ENCODE measurements at regions not wholly inside any gene's neighbourhood (a gene's known extent, or its start where the extent isn't known, plus 50 kb on each side); places are given as distances from the start of the nearest gene placed in this dataset.
"Not testable (repeated sequence)": the region's sequence is repeated elsewhere in the genome, so short reads cannot be mapped to it uniquely, and the experiment has no call there.

DNA sequence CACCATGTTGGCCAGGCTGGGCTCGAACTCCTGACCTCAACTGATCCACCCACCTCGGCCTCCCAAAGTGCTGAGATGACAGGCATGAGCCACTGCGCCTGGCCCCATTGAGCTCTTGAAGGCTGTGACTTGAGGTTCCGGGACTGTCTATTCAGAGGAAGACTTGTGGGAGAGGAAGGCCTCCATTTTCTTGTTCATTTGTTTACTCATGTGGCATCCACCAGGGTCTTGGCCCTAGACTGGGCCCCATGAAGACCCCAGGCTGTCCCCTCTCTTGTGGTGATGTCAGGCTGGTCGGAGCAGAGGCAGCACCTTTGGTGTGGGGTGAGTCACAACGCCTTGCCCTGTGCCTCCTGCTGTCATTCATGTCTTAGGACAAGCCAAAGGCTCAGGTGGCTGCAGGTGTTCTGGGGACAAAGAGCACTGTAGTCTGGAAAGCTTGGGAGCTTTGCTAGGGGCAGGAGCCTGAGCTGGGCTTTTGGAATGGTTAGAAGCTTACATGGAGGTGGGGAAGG, 224.6 kb upstream of the C1orf174 start:
- DNase-seq: no peak

DNA sequence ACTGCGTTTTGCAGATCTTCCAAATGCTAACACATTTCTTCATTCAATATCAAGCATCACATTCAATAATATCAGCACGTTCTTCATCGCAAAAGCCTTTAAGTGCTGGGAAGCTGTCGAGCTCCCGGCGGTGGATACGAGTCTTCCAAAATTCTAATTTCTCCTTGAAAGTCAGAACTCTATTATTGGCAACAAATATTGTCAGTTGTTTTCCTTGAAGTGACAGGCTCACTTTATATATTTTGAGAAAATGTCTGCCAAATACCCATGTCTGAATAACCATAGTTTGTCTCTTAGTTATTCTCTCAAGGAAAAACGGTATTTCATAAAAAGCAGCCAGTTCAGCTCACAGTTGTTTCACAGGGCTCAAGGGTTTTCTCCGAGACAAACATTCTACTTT, 226.2 kb upstream of the C1orf174 start:
- no peak for DNase-seq

DNA sequence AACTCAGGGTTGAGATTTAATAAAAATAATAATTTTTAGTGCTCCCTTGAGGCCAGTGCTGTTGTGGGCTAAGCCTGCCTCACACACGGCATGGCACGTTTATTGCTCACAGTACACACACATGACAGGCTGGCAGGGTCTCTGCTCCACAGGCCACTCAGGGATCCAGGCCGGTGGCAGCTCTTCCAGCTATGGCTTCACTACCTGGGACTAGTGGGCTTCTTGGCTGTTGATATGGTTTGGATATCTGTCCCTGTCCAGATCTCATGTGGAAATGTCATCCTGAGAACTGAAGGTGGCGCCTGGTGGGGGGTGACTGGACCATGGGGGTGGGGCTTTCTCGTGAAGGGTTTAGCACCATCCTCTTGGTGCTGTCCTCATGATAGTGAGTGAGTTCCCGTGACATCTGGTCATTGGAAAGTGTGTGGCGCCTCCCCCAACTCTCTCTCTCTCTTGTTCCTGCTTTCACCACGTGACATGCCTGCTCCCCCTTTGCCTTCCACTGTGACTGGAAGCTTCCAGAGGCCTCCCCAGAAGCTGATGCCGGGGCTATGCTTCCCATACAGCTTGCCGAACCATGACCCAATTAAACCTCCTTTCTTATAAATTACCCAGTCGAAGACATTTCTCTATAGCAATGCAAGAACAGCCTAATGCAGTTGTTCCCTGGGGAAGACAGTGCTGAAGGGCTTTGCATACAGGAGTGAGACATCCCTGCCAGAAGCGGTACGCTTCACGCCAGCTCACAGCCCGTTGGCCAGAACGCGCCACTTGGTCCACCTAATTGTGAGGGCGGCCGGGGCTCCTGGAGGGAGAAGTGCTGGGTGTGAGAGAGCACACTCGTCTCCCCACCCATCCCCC, 226.9 kb upstream of the C1orf174 start:
- DNase-seq: no peak

DNA sequence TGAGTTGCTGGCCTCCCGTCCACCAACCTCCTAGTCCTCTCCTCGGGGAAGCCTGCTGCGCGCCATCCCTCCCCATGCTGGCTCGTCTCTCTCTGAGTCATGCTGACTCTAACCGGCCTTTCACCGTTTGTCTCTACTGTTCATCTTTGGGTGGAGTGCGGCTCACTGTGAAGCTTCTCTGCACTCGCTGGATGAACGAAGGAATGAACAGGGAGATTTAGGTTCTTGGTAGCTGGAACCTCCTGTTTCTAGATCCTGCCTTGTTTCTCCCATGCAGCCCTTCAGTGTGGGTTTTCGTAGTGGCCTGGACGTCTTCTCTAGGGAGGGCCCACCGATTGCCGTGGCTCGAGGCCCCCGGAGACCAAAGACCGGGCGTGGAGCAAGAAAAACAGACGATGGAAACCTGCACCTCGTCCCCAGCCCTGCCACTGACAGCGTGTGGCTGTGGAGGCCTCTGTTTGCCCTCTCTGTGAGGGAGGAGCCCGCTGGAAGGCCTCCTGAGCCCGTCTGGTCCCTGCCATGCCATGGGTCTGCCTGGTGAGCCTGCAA, 227.6 kb upstream of the C1orf174 start:
- DNase-seq: no peak

DNA sequence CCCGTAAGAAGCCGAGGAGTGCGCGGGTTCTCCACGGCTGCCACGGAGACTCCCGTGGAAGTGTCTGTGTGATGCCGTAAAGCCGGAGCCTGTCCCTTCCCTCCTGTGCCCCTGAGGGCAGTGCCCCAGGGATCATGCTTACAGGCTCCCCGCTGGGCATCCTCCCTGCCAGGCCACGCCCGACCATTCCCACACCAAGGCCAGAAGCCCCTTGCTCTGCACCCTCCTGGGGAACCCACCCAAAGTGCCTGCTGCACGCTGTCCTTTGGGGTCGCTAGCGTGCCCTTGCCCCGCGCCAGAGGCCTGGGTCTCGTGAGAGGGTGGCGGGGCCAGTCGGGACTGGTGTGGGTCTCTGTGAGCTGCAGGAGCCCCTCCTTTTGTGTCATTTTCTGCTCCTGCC, 228.5 kb upstream of the C1orf174 start:
- DNase-seq: no peak

DNA sequence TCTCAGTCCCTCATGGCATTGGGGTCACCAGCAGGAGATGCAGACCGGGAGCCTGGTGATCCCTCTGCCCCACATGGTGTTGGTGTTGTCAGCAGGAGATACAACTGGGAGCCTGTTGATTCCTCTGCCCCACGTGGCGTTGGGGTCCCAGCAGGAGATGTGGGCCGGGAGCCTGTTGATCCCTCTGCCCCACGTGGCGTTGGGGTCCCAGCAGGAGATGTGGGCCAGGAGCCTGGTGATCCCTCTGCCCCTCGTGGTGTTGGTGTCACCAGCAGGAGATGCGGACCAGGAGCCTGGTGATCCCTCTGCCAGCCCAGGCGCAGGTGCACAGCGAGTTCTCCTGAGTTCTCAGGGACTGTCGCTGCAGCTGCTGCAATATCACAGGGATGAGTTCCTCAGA, 229.6 kb upstream of the C1orf174 start:
- DNase-seq: no peak

DNA sequence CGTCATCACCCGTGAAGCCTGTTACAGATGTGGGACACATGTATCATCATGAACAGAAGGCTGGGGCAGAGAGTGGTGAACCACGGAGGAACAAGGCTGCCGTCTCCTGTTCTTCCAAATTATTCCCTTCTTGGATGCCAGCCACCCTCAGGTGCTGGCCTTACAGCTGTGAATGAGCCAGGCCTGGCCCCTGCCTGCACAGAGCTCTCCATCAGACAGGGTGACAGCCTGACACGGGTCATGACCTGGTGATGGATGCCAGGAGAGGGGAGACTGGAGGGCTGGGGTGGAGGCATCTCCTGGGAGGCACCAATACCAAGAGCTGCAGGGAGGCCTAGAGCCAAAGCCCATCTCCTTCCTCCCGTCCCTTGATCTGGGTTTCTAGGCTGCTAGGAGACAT, 230.0 kb upstream of the C1orf174 start:
- no peak for DNase-seq

DNA sequence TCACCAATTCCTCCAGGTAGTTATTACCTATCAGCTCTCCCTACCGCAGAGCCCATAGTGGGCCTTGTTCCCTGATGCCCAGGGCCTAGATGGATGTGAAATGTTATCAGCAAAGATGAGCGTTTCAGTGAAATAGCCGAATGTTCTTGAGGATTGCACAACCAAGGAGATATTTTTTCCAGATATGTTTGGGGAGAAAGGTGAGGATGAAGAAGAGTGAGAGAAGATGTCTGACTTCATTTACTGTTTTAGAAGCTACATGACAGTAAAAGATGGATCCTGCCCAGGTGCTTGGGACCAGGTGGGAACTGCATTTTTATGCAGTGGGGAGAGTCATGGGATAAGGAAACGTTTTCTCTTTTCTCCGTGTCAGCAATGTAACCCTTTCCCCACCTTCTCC, 231.7 kb upstream of the C1orf174 start:
- no peak for DNase-seq

DNA sequence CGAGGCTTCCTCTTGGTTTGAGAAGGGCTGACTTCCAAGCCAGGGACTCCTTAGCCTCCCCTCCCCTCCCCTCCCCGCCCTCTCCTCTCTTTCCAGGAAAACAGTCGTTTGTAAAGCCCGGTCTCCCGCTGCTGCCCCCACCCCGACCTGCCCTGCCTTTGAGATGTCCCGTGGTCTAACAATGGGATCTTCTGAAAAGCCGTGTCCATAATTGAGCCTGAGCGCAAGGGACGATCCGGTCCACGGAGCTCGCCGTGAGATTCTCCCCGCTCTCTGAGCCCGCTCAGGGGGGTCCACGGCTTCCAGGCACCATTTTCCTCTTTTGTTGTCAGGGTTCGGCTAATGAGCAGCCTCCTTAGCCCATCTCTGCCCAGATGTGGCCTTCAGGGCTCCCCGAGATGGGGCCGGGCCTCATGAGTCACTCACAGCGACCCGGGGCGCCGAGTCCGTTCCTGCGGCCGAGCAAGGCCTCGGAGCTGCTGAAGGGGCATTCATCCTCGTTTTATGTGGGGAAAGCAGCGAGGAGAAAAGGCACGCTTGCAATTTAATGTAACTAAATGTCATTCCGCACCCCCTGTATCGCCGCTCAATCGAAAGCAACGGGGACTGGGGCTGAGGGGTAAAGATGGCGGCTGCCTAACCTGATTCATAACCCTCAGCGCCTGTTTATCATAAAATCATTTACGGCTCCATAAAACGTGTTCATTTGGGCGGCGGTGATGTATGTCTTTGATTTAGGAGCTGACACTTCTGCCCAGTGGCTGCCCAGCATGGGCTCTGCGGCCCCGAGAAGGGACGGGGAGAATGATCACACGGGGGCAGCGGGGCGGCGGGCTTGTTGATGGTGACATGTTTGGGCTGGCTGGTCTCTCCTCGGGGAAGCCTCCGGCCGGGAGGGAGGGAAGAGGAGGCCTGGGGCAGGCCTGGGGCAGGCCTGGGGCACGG, 232.6 kb upstream of the C1orf174 start:
- no peak for DNase-seq

DNA sequence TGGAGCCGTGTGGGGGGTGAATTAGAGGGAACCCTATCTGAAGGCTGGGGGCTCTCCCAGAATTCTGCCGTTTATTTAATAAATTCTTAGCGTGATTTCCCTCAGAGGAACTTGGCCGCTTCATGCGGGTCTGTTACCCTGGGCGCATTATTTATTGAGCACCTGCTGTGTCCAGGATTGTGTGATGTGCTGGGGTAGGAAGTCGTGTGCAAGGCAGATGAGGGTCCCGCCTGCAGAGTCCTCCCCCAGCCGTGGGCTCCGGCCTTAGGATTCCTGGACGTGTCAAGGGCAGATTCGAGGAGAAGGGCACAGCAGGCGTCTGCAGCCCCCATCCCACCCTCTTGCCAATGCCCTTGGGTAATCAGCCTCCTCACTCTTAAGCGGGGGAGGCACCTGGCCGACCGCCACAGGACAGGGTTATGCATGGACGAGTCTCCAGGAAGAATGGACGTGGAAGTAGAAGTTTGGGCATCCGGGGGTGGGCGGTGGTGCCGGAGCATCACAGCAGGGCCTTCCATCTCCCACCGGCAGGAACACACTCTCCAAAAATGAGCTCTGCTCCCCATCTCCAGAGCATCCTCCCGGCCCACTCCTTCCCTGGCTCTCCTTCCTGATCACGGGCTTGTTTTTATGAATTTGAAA, 233.3 kb upstream of the C1orf174 start:
- no peak for DNase-seq

DNA sequence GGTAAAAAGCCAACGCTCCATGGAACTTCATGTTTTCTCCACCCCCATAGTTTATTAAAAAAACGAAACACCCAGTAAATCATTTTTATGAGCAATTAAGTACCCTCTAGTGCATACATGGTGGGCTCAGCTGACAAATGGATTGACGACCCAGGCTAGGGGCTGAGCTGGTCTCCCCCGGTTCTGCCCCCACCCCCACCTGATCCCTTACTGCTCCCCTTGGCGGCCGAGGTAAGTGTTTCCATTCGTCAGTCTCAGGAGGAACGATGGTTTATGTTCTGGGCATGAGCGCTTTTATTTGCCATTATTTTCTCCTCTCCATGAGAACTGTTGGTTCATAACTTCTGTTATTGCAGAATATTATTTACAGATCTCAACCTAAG, 233.9 kb upstream of the C1orf174 start:
- no peak for DNase-seq

DNA sequence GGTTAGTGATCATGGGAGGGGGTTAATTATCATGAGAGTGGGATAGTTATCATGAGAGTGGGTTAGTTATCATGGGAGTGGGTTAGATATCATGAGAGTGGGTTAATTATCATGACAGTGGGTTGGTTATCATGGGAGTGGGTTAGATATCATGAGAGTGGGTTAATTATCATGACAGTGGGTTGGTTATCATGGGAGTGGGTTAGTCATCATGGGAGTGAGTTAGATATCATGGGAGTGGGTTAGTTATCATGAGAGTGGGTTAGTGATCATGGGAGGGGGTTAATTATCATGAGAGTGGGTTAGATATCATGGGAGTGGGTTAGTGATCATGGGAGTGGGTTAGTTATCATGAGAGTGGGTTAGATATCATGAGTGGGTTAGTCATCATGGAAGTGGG, 235.8 kb upstream of the C1orf174 start:
- DNase-seq: not testable (repeated sequence)

DNA sequence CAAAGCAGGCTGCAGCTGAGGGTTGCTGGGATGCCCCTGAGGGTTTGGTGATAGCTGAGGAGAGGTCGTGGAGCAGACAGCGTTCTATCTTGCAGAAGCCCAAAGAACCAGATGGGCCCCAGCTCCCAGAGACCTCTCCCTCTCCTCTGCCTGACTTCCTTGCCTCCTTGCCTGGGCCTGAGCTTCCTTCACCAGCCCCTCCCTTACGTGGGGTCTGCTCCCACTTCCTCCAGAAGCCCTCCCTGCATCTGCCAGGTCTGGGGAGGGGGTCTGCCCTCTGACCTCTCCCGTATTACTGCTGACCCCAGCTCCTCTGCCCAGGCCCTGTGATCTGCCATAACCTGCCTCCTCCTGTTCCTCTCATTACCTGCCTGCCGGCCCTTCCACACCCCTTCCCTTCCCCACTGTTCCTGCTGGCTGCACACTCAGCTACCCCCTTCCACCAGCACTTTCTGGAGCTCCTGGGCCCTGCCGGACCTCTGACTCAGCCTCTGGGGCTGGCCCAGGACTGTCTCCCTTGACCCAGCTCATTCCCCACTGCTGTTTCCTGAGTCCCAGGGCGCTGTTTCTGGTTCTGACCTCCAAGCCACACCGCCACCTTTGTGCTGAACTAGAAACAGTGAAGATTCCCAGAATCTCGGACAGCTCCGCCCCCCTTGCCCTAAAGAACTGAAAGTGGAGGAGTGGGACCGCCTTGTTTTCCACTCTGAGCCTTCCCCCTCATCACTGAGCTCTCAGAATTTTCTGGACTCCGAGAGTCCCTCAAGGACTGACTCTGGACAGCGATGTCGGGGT, 237.7 kb upstream of the C1orf174 start:
- no peak for DNase-seq

DNA sequence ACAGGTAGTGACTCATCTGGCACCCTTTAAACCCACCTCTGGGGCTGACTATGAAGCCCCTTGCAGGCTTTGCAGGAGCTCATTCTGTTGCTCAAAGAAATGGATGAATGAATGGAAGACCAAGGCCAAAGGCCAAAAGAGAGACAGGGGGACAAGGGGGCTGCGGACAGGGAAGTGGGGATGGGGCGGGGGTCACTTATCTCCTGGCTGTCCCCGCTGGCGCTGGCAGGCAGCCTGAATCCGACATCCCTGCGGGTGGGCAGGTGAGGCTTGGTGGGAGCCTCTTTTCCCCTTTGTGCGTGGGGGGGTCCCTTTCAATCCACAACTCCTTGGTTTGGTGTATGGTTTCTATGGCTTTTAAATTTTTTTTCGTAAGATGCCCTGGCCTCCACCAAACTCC, 239.6 kb upstream of the C1orf174 start:
- DNase-seq: no peak

DNA sequence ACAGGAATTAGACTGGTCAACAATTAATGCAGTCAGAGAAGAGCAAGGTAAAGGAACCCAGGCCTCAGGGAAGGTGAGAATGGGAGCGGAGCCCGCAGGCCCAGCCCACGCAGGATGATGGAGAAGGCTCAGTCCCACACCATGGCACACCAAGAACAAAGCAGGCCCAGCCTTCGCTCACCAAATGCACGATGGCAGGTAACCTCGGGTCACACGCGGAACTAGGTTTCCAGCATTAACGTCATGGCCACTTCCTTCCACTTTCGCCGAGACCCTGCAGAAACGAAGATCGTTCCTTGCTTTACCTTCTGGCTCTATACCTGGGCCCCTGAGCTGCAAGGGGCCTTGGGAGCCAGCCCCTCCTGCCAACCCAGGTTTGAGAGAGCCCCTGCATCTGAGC, 240.2 kb upstream of the C1orf174 start:
- DNase-seq: no peak

DNA sequence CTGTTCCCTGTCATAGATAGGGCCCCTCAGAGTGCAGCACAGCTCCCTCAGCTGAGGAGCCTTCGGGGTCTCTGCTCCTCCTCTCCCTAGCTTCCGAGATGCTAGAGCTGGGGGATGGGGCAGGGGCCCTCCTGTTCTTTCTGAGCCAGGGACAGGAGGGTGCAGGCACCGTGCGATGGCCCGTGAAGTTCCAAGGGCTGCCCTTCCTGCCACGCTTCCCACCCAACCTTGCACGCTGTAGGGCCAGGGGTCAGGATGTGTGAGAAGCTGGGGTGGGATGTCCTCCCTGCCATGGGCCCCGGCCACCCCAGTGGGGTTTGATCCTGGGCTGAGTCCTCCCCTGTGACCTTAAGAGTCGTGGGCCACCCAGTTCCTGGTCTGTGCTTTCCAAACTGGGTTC, 240.7 kb upstream of the C1orf174 start:
- no peak for DNase-seq

DNA sequence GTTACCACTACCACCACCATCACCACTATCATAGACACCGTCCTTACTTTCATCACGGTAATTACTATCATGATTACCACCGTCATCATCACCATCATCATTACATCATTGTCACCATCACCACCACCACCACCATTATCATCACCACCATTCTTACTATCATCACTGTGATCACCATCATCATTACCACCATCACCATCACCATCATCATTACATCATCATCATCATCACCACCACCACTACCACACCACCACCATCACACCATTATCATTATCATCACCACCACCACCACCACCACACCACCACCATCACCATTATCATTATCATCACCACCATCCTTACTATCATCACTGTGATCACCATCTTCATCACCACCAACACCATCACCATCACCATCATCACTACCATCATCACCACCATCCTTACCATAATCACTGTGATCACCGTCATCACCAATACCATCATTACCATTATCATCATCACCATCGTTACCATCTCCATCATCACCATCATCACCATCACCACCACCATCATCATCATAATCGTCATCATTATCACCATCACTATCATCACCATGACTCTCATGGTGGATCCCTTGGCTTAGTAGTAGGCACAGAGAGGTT, 244.4 kb upstream of the C1orf174 start:
- no peak for DNase-seq

DNA sequence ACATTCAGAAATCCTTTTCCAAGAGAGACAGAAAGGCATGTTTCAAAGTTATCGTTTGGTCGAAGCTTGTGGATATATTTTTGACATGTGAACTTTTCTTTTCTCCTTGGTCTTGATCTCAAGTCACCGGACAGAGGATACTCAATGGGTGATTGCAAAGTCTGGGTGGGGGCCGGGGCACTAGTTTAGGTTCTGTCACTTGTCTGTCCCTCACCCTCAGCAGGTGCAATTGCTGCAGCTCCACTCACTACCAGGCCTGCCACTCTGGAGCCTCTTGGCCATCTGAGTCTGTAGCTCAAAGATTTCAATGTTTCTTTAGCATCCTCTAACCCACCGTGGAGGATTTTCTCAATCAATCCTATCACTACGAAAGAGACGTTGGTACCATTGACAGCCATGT, 246.0 kb upstream of the C1orf174 start:
- DNase-seq: no peak

DNA sequence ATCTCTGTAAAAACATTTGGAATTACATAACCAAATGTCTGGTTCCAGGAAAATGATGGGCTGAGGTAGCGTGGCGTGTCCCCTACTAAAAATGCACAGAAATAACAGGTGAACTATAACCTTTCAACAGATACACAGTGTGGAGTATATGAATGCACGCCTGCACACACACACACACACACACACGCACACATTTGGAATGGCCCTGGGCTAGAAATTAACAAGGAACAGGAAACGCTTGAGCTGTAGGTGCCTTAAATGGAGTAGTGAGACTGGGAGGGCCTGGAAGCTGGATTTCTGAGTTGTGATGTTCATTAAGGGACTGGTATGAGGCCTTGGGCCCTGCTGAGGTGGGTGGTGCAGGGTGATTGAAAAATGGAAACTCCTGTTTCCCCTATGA, 246.5 kb upstream of the C1orf174 start:
- DNase-seq: no peak

DNA sequence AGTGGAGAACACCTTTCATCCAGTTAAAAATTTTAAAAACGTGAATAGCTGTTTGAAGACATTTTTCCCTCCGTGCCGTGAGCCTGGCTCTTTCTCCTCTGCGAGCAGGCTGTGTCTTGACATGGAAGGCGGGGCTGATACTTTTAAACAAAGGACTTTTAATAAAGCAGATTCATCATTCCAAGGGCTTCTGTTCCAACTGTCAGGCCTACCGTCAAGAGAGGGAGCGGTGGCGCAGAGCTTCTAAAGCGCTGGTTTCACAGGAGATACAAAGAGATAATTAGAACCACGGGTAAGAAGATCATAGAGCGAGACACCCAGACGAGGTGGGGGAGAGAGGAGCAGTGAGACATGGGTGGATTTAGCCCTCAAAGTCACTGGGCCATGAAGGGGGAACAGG, 247.4 kb upstream of the C1orf174 start:
- DNase-seq: no peak

DNA sequence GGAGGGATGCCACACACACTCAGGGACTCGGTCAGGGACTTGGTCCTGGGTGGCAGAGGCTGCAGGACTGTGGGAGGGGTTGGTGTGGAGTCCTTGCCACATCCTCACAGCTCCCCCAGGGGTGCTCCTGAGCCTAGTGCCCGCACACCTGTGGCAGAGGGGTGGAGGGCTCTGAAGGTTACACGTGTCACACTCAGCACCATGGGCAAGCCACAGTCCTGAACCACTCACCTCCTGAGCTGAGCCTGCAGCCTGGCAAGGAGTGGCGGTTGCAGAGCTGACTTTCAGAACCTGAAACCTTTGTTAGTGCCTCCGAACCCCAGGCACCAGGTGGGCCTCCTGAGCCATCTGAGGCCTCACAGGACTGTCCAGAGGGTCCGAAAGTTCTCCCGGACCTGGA, 249.2 kb upstream of the C1orf174 start:
- DNase-seq: no peak

DNA sequence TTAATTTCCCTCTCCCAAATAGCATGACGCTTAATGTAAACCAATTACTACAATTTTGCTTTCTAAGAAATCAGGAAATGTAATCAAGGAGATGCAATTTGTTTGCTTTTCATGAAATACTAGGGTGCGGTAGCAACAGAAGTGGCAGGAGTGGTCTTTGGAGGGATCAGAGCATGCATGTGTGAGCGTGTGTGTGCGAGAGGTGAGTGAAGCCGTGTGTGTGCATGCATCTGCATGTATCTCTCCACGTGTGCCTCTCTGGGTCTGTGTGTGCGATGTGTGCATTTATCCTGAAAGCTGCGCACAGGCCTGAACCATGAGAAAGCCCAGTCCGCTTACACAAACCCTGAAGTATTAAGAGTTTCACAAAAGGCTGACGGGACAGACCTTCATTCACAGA, 249.8 kb upstream of the C1orf174 start:
- DNase-seq: no peak
